CD8-positive, alpha-beta memory T cell (primary cell): ENCODE measurements at regions not wholly inside any gene's neighbourhood (a gene's known extent, or its start where the extent isn't known, plus 50 kb on each side); places are given as distances from the start of the nearest gene placed in this dataset.

Experiments used
- CTCF ChIA-PET: fragments of 350-600 bp; sonication (Branson Sonifier 250); formaldehyde crosslinking; loops from one replicate; lab custom pipeline; 2021; ENCODE audit warnings: antibody characterized with exemption; lab: Charles Lee
- POLR2A ChIA-PET: fragments of 350-600 bp; sonication (Branson Sonifier 250); formaldehyde crosslinking; loops from one replicate; lab custom pipeline; 2021; ENCODE audit warnings: antibody characterized with exemption; lab: Charles Lee
- DNase-seq, 5 donors: peaks; one replicate each; pipeline versions ENCODE4 v3.0.0 to v3.0.0-alpha.2; 2020 to 2022; ENCODE audit warnings: mixed read lengths in 1 of 5
- H3K27ac ChIP-seq: one replicate; pipeline ENCODE4 v1.7.0; 2013; ENCODE audit warnings: low read depth, mild to moderate bottlenecking, low read length, moderate library complexity
- H3K27me3 ChIP-seq: 2 replicates; pipeline ENCODE4 v1.7.0; 2013; ENCODE audit warnings: low read length, mild to moderate bottlenecking; ENCODE audit not compliant: insufficient read depth, poor library complexity, severe bottlenecking
- H3K36me3 ChIP-seq: 2 replicates; pipeline ENCODE4 v1.7.0; 2013; ENCODE audit warnings: mild to moderate bottlenecking, low read length, moderate library complexity; ENCODE audit not compliant: insufficient read depth
- H3K4me1 ChIP-seq: 2 replicates; pipeline ENCODE4 v1.7.0; 2013; ENCODE audit warnings: mild to moderate bottlenecking, low read length, moderate library complexity; ENCODE audit not compliant: insufficient read depth
- H3K4me3 ChIP-seq: 2 replicates; pipeline ENCODE4 v1.7.0; 2013; ENCODE audit warnings: mild to moderate bottlenecking, low read length
- H3K9me3 ChIP-seq: 2 replicates; pipeline ENCODE4 v1.7.0; 2013; ENCODE audit warnings: mild to moderate bottlenecking, low read length
- H3K27ac Mint-ChIP-seq, 8 donors: one replicate each; pipeline ENCODE4 v1.8.0; 2020 to 2021; ENCODE audit warnings: mixed read lengths in 8 of 8, mild to moderate bottlenecking in 6 of 8, inconsistent platforms in 3 of 8, moderate library complexity in 3 of 8
- H3K27me3 Mint-ChIP-seq, 2 donors: one replicate each; pipeline ENCODE4 v1.8.0; 2020 to 2021; ENCODE audit warnings: mixed read lengths in 2 of 2, mild to moderate bottlenecking in 1 of 2, moderate library complexity in 1 of 2
- H3K36me3 Mint-ChIP-seq, 3 donors: one replicate each; pipeline ENCODE4 v1.8.0; 2020 to 2021; ENCODE audit warnings: mixed read lengths in 3 of 3, inconsistent platforms in 1 of 3, mild to moderate bottlenecking in 1 of 3
- H3K4me1 Mint-ChIP-seq, 3 donors: one replicate each; pipeline ENCODE4 v1.8.0; 2020 to 2021; ENCODE audit warnings: mixed read lengths in 3 of 3, inconsistent platforms in 1 of 3, mild to moderate bottlenecking in 1 of 3
- H3K4me3 Mint-ChIP-seq, 7 donors: one replicate each; pipeline ENCODE4 v1.8.0; 2020 to 2021; ENCODE audit warnings: mixed read lengths in 7 of 7, mild to moderate bottlenecking in 6 of 7, moderate library complexity in 4 of 7, inconsistent platforms in 2 of 7
- H3K9me3 Mint-ChIP-seq, 5 donors: one replicate each; pipeline ENCODE4 v1.8.0; 2020 to 2022; ENCODE audit warnings: mixed read lengths in 5 of 5, mild to moderate bottlenecking in 3 of 5, moderate library complexity in 2 of 5, inconsistent platforms in 1 of 5

- no peaks in the 10 kb centered on the region for H3K36me3 Mint-ChIP-seq
- H3K4me3 Mint-ChIP-seq = no peak overlapping the region
- no peak overlapping the region for H3K27ac Mint-ChIP-seq
- peaks cover 3 to 6% (median 4%) of the 10 kb centered on the region in 5 donors for H3K9me3 Mint-ChIP-seq
- POLR2A ChIA-PET = no interaction called here
- Histone ChIP-seq H3K27me3 (no peaks in the 10 kb centered on the region), H3K9me3 (no peaks in the 10 kb centered on the region), H3K4me3 (no peak overlapping the region), H3K27ac (no peak overlapping the region), H3K36me3 (no peaks in the 10 kb centered on the region), H3K4me1 (no peaks in the 10 kb centered on the region)
- no peak for DNase-seq
- peaks cover 0 to 2% of the 10 kb centered on the region in 2 donors for H3K27me3 Mint-ChIP-seq
- no peaks in the 10 kb centered on the region for H3K4me1 Mint-ChIP-seq
- CTCF ChIA-PET = interaction anchor here (1.0 kb wide), 1 partner anchor 77 kb away, joined by 3 read pairs; no protein-coding TSS in a partner anchor
These were observed 451.3 kb upstream of the KLF4 start for GRCh38 chr9:107940616-107941595.

- CTCF ChIA-PET = no interaction called here
- peaks cover 3 to 10% (median 4%) of the 10 kb centered on the region in 5 donors for H3K9me3 Mint-ChIP-seq
These were observed 449.3 kb upstream of the KLF4 start for GRCh38 chr9:107938801-107939386.

GRCh38 chr9:107935931-107936330 is 446.4 kb upstream of the KLF4 start:
- no peaks in the 10 kb centered on the region for H3K9me3 ChIP-seq
- no peak for DNase-seq
- no peaks in the 10 kb centered on the region for H3K4me1 ChIP-seq
- no peak overlapping the region for H3K4me3 ChIP-seq
- no peak overlapping the region for H3K27ac ChIP-seq
- Mint-ChIP-seq H3K4me1 (no peaks in the 10 kb centered on the region), H3K36me3 (no peaks in the 10 kb centered on the region), H3K27me3 (peaks cover 0 to 2% of the 10 kb centered on the region in 2 donors), H3K9me3 (peaks cover 3 to 11% (median 4%) of the 10 kb centered on the region in 5 donors), H3K27ac (no peak overlapping the region), H3K4me3 (no peak overlapping the region)
- ChIA-PET CTCF (no interaction called here), POLR2A (no interaction called here)
- H3K36me3 ChIP-seq = no peaks in the 10 kb centered on the region
- H3K27me3 ChIP-seq = no peaks in the 10 kb centered on the region

More at GRCh38 chr9:107938801-107939386, 449.3 kb upstream of the KLF4 start:
- Histone ChIP-seq H3K27me3 (no peaks in the 10 kb centered on the region), H3K9me3 (no peaks in the 10 kb centered on the region), H3K27ac (no peak overlapping the region), H3K4me3 (no peak overlapping the region), H3K4me1 (no peaks in the 10 kb centered on the region), H3K36me3 (no peaks in the 10 kb centered on the region)
- Mint-ChIP-seq H3K4me3 (no peak overlapping the region), H3K27me3 (peaks cover 0 to 2% of the 10 kb centered on the region in 2 donors), H3K4me1 (no peaks in the 10 kb centered on the region), H3K36me3 (no peaks in the 10 kb centered on the region), H3K27ac (no peak overlapping the region)
- no peak for DNase-seq
- POLR2A ChIA-PET = no interaction called here

GRCh38 chr9:107933516-107933915 is 443.9 kb upstream of the KLF4 start:
- H3K27ac Mint-ChIP-seq = no peak overlapping the region
- no peaks in the 10 kb centered on the region for H3K27me3 Mint-ChIP-seq
- H3K9me3 Mint-ChIP-seq = peaks cover 0 to 7% (median 4%) of the 10 kb centered on the region in 5 donors
- no peak for DNase-seq
- no peaks in the 10 kb centered on the region for H3K4me1 Mint-ChIP-seq
- H3K4me3 ChIP-seq = no peak overlapping the region
- H3K27me3 ChIP-seq = no peaks in the 10 kb centered on the region
- no peak overlapping the region for H3K4me3 Mint-ChIP-seq
- no peak overlapping the region for H3K27ac ChIP-seq
- CTCF ChIA-PET = no interaction called here
- H3K36me3 Mint-ChIP-seq = no peaks in the 10 kb centered on the region
- no peaks in the 10 kb centered on the region for H3K4me1 ChIP-seq
- POLR2A ChIA-PET = no interaction called here
- no peaks in the 10 kb centered on the region for H3K9me3 ChIP-seq
- H3K36me3 ChIP-seq = no peaks in the 10 kb centered on the region

GRCh38 chr9:107933097-107933496 is 443.5 kb upstream of the KLF4 start:
- no peaks in the 10 kb centered on the region for H3K36me3 Mint-ChIP-seq
- POLR2A ChIA-PET = no interaction called here
- no peak overlapping the region for H3K4me3 Mint-ChIP-seq
- Histone ChIP-seq H3K27ac (no peak overlapping the region), H3K4me1 (no peaks in the 10 kb centered on the region), H3K4me3 (no peak overlapping the region), H3K36me3 (no peaks in the 10 kb centered on the region), H3K27me3 (no peaks in the 10 kb centered on the region), H3K9me3 (no peaks in the 10 kb centered on the region)
- no peaks in the 10 kb centered on the region for H3K27me3 Mint-ChIP-seq
- CTCF ChIA-PET = no interaction called here
- DNase-seq = no peak
- H3K9me3 Mint-ChIP-seq = peaks cover 0 to 7% (median 4%) of the 10 kb centered on the region in 5 donors
- H3K4me1 Mint-ChIP-seq = no peaks in the 10 kb centered on the region
- H3K27ac Mint-ChIP-seq = no peak overlapping the region

- Mint-ChIP-seq H3K27me3 (no peaks in the 10 kb centered on the region), H3K36me3 (no peaks in the 10 kb centered on the region), H3K4me3 (no peak overlapping the region), H3K4me1 (no peaks in the 10 kb centered on the region), H3K9me3 (peaks cover 0 to 7% (median 2%) of the 10 kb centered on the region in 5 donors), H3K27ac (no peak overlapping the region)
- no peaks in the 10 kb centered on the region for H3K4me1 ChIP-seq
- no peak overlapping the region for H3K27ac ChIP-seq
- no peaks in the 10 kb centered on the region for H3K9me3 ChIP-seq
- H3K27me3 ChIP-seq = no peaks in the 10 kb centered on the region
- ChIA-PET POLR2A (no interaction called here), CTCF (no interaction called here)
- no peak for DNase-seq
- no peaks in the 10 kb centered on the region for H3K36me3 ChIP-seq
- H3K4me3 ChIP-seq = no peak overlapping the region
These were observed 443.0 kb upstream of the KLF4 start for GRCh38 chr9:107932601-107933000.

GRCh38 chr9:107932046-107932445 is 442.5 kb upstream of the KLF4 start:
- H3K4me3 Mint-ChIP-seq = no peak overlapping the region
- no peak for DNase-seq
- ChIA-PET CTCF (no interaction called here), POLR2A (no interaction called here)
- H3K27ac ChIP-seq = no peak overlapping the region
- H3K4me1 ChIP-seq = no peaks in the 10 kb centered on the region
- no peak overlapping the region for H3K4me3 ChIP-seq
- H3K27ac Mint-ChIP-seq = no peak overlapping the region
- H3K27me3 Mint-ChIP-seq = no peaks in the 10 kb centered on the region
- H3K9me3 ChIP-seq = no peaks in the 10 kb centered on the region
- H3K36me3 Mint-ChIP-seq = no peaks in the 10 kb centered on the region
- no peaks in the 10 kb centered on the region for H3K4me1 Mint-ChIP-seq
- peaks cover 0 to 7% (median 2%) of the 10 kb centered on the region in 5 donors for H3K9me3 Mint-ChIP-seq
- H3K27me3 ChIP-seq = no peaks in the 10 kb centered on the region
- H3K36me3 ChIP-seq = no peaks in the 10 kb centered on the region

GRCh38 chr9:107931071-107931715 is 441.6 kb upstream of the KLF4 start:
- H3K27me3 Mint-ChIP-seq = no peaks in the 10 kb centered on the region
- H3K4me1 Mint-ChIP-seq = no peaks in the 10 kb centered on the region
- no peak for DNase-seq
- no peaks in the 10 kb centered on the region for H3K36me3 ChIP-seq
- H3K9me3 ChIP-seq = no peaks in the 10 kb centered on the region
- CTCF ChIA-PET = no interaction called here
- no peak overlapping the region for H3K27ac Mint-ChIP-seq
- peaks cover 0 to 7% (median 2%) of the 10 kb centered on the region in 5 donors for H3K9me3 Mint-ChIP-seq
- H3K27me3 ChIP-seq = no peaks in the 10 kb centered on the region
- no peak overlapping the region for H3K4me3 Mint-ChIP-seq
- no peak overlapping the region for H3K4me3 ChIP-seq
- POLR2A ChIA-PET = no interaction called here
- H3K27ac ChIP-seq = no peak overlapping the region
- H3K4me1 ChIP-seq = no peaks in the 10 kb centered on the region
- no peaks in the 10 kb centered on the region for H3K36me3 Mint-ChIP-seq
